ENCODE measurements at regions not wholly inside any gene's neighbourhood (a gene's known extent, or its start where the extent isn't known, plus 50 kb on each side); places are given as distances from the start of the nearest gene placed in this dataset.

- TF ChIP-seq CTCF (IDR thresholded peaks at IDR 0.05; ENCODE audit: insufficient read depth, low read depth, low read length) (no peak), EZH2 (IDR thresholded peaks at IDR 0.05; ENCODE audit: insufficient read depth, low read length) (no peak)
- H3K4me1 ChIP-seq (ENCODE audit: insufficient read depth, low read length): no peaks in the 10 kb centered on the region
- Mint-ChIP-seq H3K9me3 (ENCODE audit: unreplicated experiment) (peaks cover 2% of the 10 kb centered on the region), H3K4me3 (ENCODE audit: unreplicated experiment) (no peak overlapping the region), H3K36me3 (ENCODE audit: low read depth, unreplicated experiment) (no peaks in the 10 kb centered on the region), H3K27me3 (ENCODE audit: low read depth, unreplicated experiment) (peaks cover 5% of the 10 kb centered on the region), H3K27ac (ENCODE audit: unreplicated experiment) (no peak overlapping the region), H3K4me1 (ENCODE audit: low read depth, unreplicated experiment) (peaks cover 19% of the 10 kb centered on the region)
- no peak overlapping the region for H2AFZ ChIP-seq (ENCODE audit: low read depth, low read length)
- H4K20me1 ChIP-seq (ENCODE audit: insufficient read depth, low read length): no peaks in the 10 kb centered on the region
- H3K79me2 ChIP-seq (ENCODE audit: insufficient read depth, low read length): no peaks in the 10 kb centered on the region
- H3K27me3 ChIP-seq (ENCODE audit: insufficient read depth, low read length): no peaks in the 10 kb centered on the region
- no peak overlapping the region for H3K27ac ChIP-seq (ENCODE audit: low read depth, low read length)
- no peaks in the 10 kb centered on the region for H3K36me3 ChIP-seq (ENCODE audit: insufficient read depth, low read length)
- DNase-seq (ENCODE audit: low read depth) (peak; percentile 72), FAIRE-seq (no peak)
- H3K4me3 ChIP-seq (ENCODE audit: insufficient read depth, low read depth, low read length): no peak overlapping the region
- no peaks in the 10 kb centered on the region for H3K9me3 ChIP-seq (ENCODE audit: insufficient read depth, low read depth, low read length)
- H3K4me2 ChIP-seq (ENCODE audit: low read length): no peak overlapping the region
- no peak overlapping the region for H3K9ac ChIP-seq (ENCODE audit: low read length)
Measured at GRCh38 chr14:98321841-98322240, 950.2 kb downstream of the BCL11B start.

- no peak for FAIRE-seq
- Histone ChIP-seq H3K9ac (ENCODE audit: low read length) (no peak overlapping the region), H3K4me2 (ENCODE audit: low read length) (no peak overlapping the region), H3K4me3 (ENCODE audit: insufficient read depth, low read depth, low read length) (no peak overlapping the region), H3K9me3 (ENCODE audit: insufficient read depth, low read depth, low read length) (no peaks in the 10 kb centered on the region), H2AFZ (ENCODE audit: low read depth, low read length) (no peak overlapping the region), H3K4me1 (ENCODE audit: insufficient read depth, low read length) (no peaks in the 10 kb centered on the region), H3K79me2 (ENCODE audit: insufficient read depth, low read length) (no peaks in the 10 kb centered on the region), H4K20me1 (ENCODE audit: insufficient read depth, low read length) (no peaks in the 10 kb centered on the region), H3K27me3 (ENCODE audit: insufficient read depth, low read length) (no peaks in the 10 kb centered on the region), H3K36me3 (ENCODE audit: insufficient read depth, low read length) (no peaks in the 10 kb centered on the region), H3K27ac (ENCODE audit: low read depth, low read length) (no peak overlapping the region)
- no peak for TF ChIP-seq EZH2 (IDR thresholded peaks at IDR 0.05; ENCODE audit: insufficient read depth, low read length)
- TF ChIP-seq CTCF (IDR thresholded peaks at IDR 0.05; ENCODE audit: insufficient read depth, low read depth, low read length): no peak
- Mint-ChIP-seq H3K4me3 (ENCODE audit: unreplicated experiment) (no peak overlapping the region), H3K9me3 (ENCODE audit: unreplicated experiment) (peaks cover 2% of the 10 kb centered on the region), H3K27me3 (ENCODE audit: low read depth, unreplicated experiment) (peaks cover 10% of the 10 kb centered on the region), H3K36me3 (ENCODE audit: low read depth, unreplicated experiment) (no peaks in the 10 kb centered on the region), H3K4me1 (ENCODE audit: low read depth, unreplicated experiment) (peaks cover 19% of the 10 kb centered on the region), H3K27ac (ENCODE audit: unreplicated experiment) (peak overlapping the region; percentile 21)
- peak; percentile 85 for DNase-seq (ENCODE audit: low read depth)
Measured at GRCh38 chr14:98323836-98324235, 948.2 kb downstream of the BCL11B start.

- H3K36me3 Mint-ChIP-seq (ENCODE audit: low read depth, unreplicated experiment): no peaks in the 10 kb centered on the region
- peaks cover 2% of the 10 kb centered on the region for H3K9me3 Mint-ChIP-seq (ENCODE audit: unreplicated experiment)
- peaks cover 10% of the 10 kb centered on the region for H3K27me3 Mint-ChIP-seq (ENCODE audit: low read depth, unreplicated experiment)
- peaks cover 19% of the 10 kb centered on the region for H3K4me1 Mint-ChIP-seq (ENCODE audit: low read depth, unreplicated experiment)
- FAIRE-seq: no peak
- H3K4me2 ChIP-seq (ENCODE audit: low read length): no peak overlapping the region
- H3K27ac ChIP-seq (ENCODE audit: low read depth, low read length): no peak overlapping the region
- no peaks in the 10 kb centered on the region for H3K79me2 ChIP-seq (ENCODE audit: insufficient read depth, low read length)
- TF ChIP-seq CTCF (IDR thresholded peaks at IDR 0.05; ENCODE audit: insufficient read depth, low read depth, low read length): no peak
- no peak for TF ChIP-seq EZH2 (IDR thresholded peaks at IDR 0.05; ENCODE audit: insufficient read depth, low read length)
- peak; percentile 3 for DNase-seq (ENCODE audit: low read depth)
- H3K4me3 ChIP-seq (ENCODE audit: insufficient read depth, low read depth, low read length): no peak overlapping the region
- no peak overlapping the region for H3K9ac ChIP-seq (ENCODE audit: low read length)
- no peaks in the 10 kb centered on the region for H3K36me3 ChIP-seq (ENCODE audit: insufficient read depth, low read length)
- no peak overlapping the region for H3K4me3 Mint-ChIP-seq (ENCODE audit: unreplicated experiment)
- H2AFZ ChIP-seq (ENCODE audit: low read depth, low read length): no peak overlapping the region
- H3K4me1 ChIP-seq (ENCODE audit: insufficient read depth, low read length): no peaks in the 10 kb centered on the region
- no peaks in the 10 kb centered on the region for H3K27me3 ChIP-seq (ENCODE audit: insufficient read depth, low read length)
- H3K9me3 ChIP-seq (ENCODE audit: insufficient read depth, low read depth, low read length): no peaks in the 10 kb centered on the region
- no peak overlapping the region for H3K27ac Mint-ChIP-seq (ENCODE audit: unreplicated experiment)
- H4K20me1 ChIP-seq (ENCODE audit: insufficient read depth, low read length): no peaks in the 10 kb centered on the region
Measured at GRCh38 chr14:98325761-98326160, 946.2 kb downstream of the BCL11B start.

Data from astrocyte (in vitro differentiated cells and primary cell).